Neural cell (in vitro differentiated cells): ENCODE measurements at regions not wholly inside any gene's neighbourhood (a gene's known extent, or its start where the extent isn't known, plus 50 kb on each side); places are given as distances from the start of the nearest gene placed in this dataset.

Experiments
- H2AFZ ChIP-seq: fragments of 200-600, 300-800 bp; sonication (generic), shearing (Covaris generic); 2 replicates; pipeline ENCODE4 v1.6.0; 2014; ENCODE audit warnings: low read depth, mild to moderate bottlenecking, antibody characterized with exemption, low read length, moderate library complexity
- H3F3A ChIP-seq: fragments of 200-600 bp; shearing (Covaris generic); 2 replicates; pipeline ENCODE4 v1.6.1; 2016; ENCODE audit warnings: mild to moderate bottlenecking, moderate library complexity, mixed read lengths, antibody characterized with exemption, low read length; ENCODE audit not compliant: insufficient read depth, poor library complexity, severe bottlenecking
- H3K27ac ChIP-seq: fragments of 200-600, 300-800 bp; sonication (generic), shearing (Covaris generic); 2 replicates; pipeline ENCODE4 v1.5.1; 2014; ENCODE audit warnings: mild to moderate bottlenecking, low read length, moderate library complexity
- H3K27me3 ChIP-seq: fragments of 300-800, 200-600 bp; sonication (generic), shearing (Covaris generic); 2 replicates; pipeline ENCODE4 v1.6.0; 2014; ENCODE audit warnings: mild to moderate bottlenecking, low read depth, low read length, moderate library complexity; ENCODE audit not compliant: insufficient read depth
- H3K36me3 ChIP-seq: fragments of 300-800, 200-600 bp; sonication (generic), shearing (Covaris generic); 2 replicates; pipeline ENCODE4 v1.5.1; 2014; ENCODE audit warnings: mild to moderate bottlenecking, antibody characterized with exemption, low read length, moderate library complexity; ENCODE audit not compliant: insufficient read depth
- H3K4me2 ChIP-seq: fragments of 300-800, 200-600 bp; sonication (generic), shearing (Covaris generic); 2 replicates; pipeline ENCODE4 v1.6.0; 2014; ENCODE audit warnings: mild to moderate bottlenecking, low read length
- H3K4me3 ChIP-seq: fragments of 300-800, 200-600 bp; sonication (generic), shearing (Covaris generic); 2 replicates; pipeline ENCODE4 v1.5.1; 2014; ENCODE audit warnings: mild to moderate bottlenecking, low read length, moderate library complexity
- H3K79me2 ChIP-seq: fragments of 200-600 bp; shearing (Covaris generic); replicated peaks from 2 replicates; pipeline ENCODE4 v1.6.0; 2014; ENCODE audit warnings: mild to moderate bottlenecking, low read length, moderate library complexity; ENCODE audit not compliant: insufficient read depth
- H3K9ac ChIP-seq: fragments of 300-800, 200-600 bp; sonication (generic), shearing (Covaris generic); 2 replicates; pipeline ENCODE4 v1.6.1; 2016; ENCODE audit warnings: mild to moderate bottlenecking, low read length, mixed read lengths
- H3K9me2 ChIP-seq: fragments of 200-600 bp; shearing (Covaris generic); 2 replicates; pipeline ENCODE4 v1.6.1; 2016; ENCODE audit warnings: mild to moderate bottlenecking, low read length, mixed read lengths; ENCODE audit not compliant: insufficient read depth
- H3K9me3 ChIP-seq: fragments of 200-600, 300-800 bp; sonication (generic), shearing (Covaris generic); 2 replicates; pipeline ENCODE4 v1.6.1; 2016; ENCODE audit warnings: mild to moderate bottlenecking, mixed run types, low read length, moderate library complexity, mixed read lengths
- H4K20me1 ChIP-seq: fragments of 200-600 bp; shearing (Covaris generic); 2 replicates; pipeline ENCODE4 v1.6.1; 2016; ENCODE audit warnings: mild to moderate bottlenecking, mixed run types; ENCODE audit not compliant: insufficient read depth
- CTCF ChIP-seq: fragments of 450-650 bp; IDR thresholded peaks from 2 replicates; pipeline ENCODE4 v1.5.1; 2014; ENCODE audit warnings: antibody characterized with exemption, mild to moderate bottlenecking, moderate library complexity; ENCODE audit not compliant: poor library complexity, severe bottlenecking
- EP300 ChIP-seq: fragments of 450-650 bp; conservative IDR thresholded peaks from 2 replicates; pipeline ENCODE4 v1.6.1; 2014; ENCODE audit warnings: antibody characterized with exemption, mild to moderate bottlenecking, moderate library complexity; ENCODE audit not compliant: poor library complexity, severe bottlenecking
- EZH2 ChIP-seq: fragments of 200-600, 300-800 bp; shearing (Covaris generic), sonication (generic); IDR thresholded peaks from 2 replicates; pipeline ENCODE4 v1.6.1; 2014; ENCODE audit warnings: antibody characterized with exemption, low read length, borderline replicate concordance, mild to moderate bottlenecking; ENCODE audit not compliant: insufficient read depth, poor library complexity, severe bottlenecking
- MXI1 ChIP-seq: fragments of 450-650 bp; conservative IDR thresholded peaks from 2 replicates; pipeline ENCODE4 v1.6.1; 2014; ENCODE audit warnings: antibody characterized with exemption, mild to moderate bottlenecking; ENCODE audit not compliant: poor library complexity, severe bottlenecking
- POLR2AphosphoS5 ChIP-seq: IDR thresholded peaks from 2 replicates; pipeline ENCODE4 v1.6.1; 2012
- RAD21 ChIP-seq: fragments of 450-650 bp; conservative IDR thresholded peaks from 2 replicates; pipeline ENCODE4 v1.6.1; 2014; ENCODE audit warnings: antibody characterized with exemption, mild to moderate bottlenecking, moderate library complexity
- REST ChIP-seq: IDR thresholded peaks from 2 replicates; pipeline ENCODE4 v1.6.1; 2012; ENCODE audit warnings: borderline replicate concordance
- SMC3 ChIP-seq: fragments of 450-650 bp; conservative IDR thresholded peaks from 2 replicates; pipeline ENCODE4 v1.6.1; 2014; ENCODE audit warnings: antibody characterized with exemption, mild to moderate bottlenecking, moderate library complexity; ENCODE audit not compliant: poor library complexity
- TAF1 ChIP-seq: IDR thresholded peaks from 2 replicates; pipeline ENCODE4 v1.6.1; 2012; ENCODE audit warnings: low read depth

GRCh38 chr16:17526956-17527937 lies 56.5 kb upstream of the XYLT1 start:
- H3K9me2 ChIP-seq: no peaks in the 10 kb centered on the region
- no peak overlapping the region for H3K27ac ChIP-seq
- H2AFZ ChIP-seq: no peak overlapping the region
- no peaks in the 10 kb centered on the region for H3K79me2 ChIP-seq
- H3F3A ChIP-seq: no peaks in the 10 kb centered on the region
- no peaks in the 10 kb centered on the region for H3K9me3 ChIP-seq
- H3K4me3 ChIP-seq: no peak overlapping the region
- H3K27me3 ChIP-seq: no peaks in the 10 kb centered on the region
- H3K4me2 ChIP-seq: no peak overlapping the region
- H3K36me3 ChIP-seq: no peaks in the 10 kb centered on the region
- no peaks in the 10 kb centered on the region for H4K20me1 ChIP-seq
- TF ChIP-seq CTCF: no peak
- no peak for TF ChIP-seq TAF1
- no peak for TF ChIP-seq RAD21
- TF ChIP-seq REST: no peak
- H3K9ac ChIP-seq: no peak overlapping the region

- Histone ChIP-seq H3K4me3 (no peak overlapping the region), H4K20me1 (no peaks in the 10 kb centered on the region), H3K4me2 (no peak overlapping the region), H3K27me3 (no peaks in the 10 kb centered on the region), H3K9ac (no peak overlapping the region), H3K27ac (no peak overlapping the region), H3K9me2 (no peaks in the 10 kb centered on the region), H3K36me3 (no peaks in the 10 kb centered on the region), H3K79me2 (no peaks in the 10 kb centered on the region), H3K9me3 (no peaks in the 10 kb centered on the region), H3F3A (no peaks in the 10 kb centered on the region), H2AFZ (no peak overlapping the region)
- TF ChIP-seq SMC3: no peak
- TF ChIP-seq POLR2AphosphoS5: no peak
- TF ChIP-seq TAF1: no peak
- TF ChIP-seq EZH2: no peak
- TF ChIP-seq REST: no peak
- TF ChIP-seq MXI1: no peak
- no peak for TF ChIP-seq RAD21
- TF ChIP-seq CTCF: no peak
- no peak for TF ChIP-seq EP300
Observed at GRCh38 chr16:17524656-17525055, 53.9 kb upstream of the XYLT1 start.
